HG03442 (cell line): ENCODE measurements at regions not wholly inside any gene's neighbourhood (a gene's known extent, or its start where the extent isn't known, plus 50 kb on each side); places are given as distances from the start of the nearest gene placed in this dataset.
"Not testable (repeated sequence)": the region's sequence is repeated elsewhere in the genome, so short reads cannot be mapped to it uniquely, and the experiment has no call there.

Source experiments
- ATAC-seq: cut with Tn5 transposase; IDR thresholded peaks from one replicate; pipeline ENCODE4 v1.9.1; 2021; ENCODE audit warnings: mild to moderate bottlenecking, moderate library complexity; ENCODE audit not compliant: unreplicated experiment

GRCh38 chr22:23397613-23398567 lies 182.2 kb downstream of the IGLL1 start:
- ATAC-seq = no peak

GRCh38 chr22:23397008-23397612 lies 183.0 kb downstream of the IGLL1 start:
- no peak for ATAC-seq

- ATAC-seq = no peak
These were observed 183.6 kb downstream of the IGLL1 start for GRCh38 chr22:23396362-23397007.

GRCh38 chr22:23395530-23396361 lies 184.3 kb downstream of the IGLL1 start:
- no peak for ATAC-seq

- ATAC-seq = no peak
These were observed 185.4 kb downstream of the IGLL1 start for GRCh38 chr22:23394525-23395326.

- no peak for ATAC-seq
These were observed 186.3 kb downstream of the IGLL1 start for GRCh38 chr22:23393721-23394320.

GRCh38 chr22:23393199-23393598 lies 186.9 kb downstream of the IGLL1 start:
- not testable (repeated sequence) for ATAC-seq

- ATAC-seq = no peak
These were observed 187.5 kb downstream of the IGLL1 start for GRCh38 chr22:23392420-23393121.

- ATAC-seq = no peak
These were observed 189.1 kb downstream of the IGLL1 start for GRCh38 chr22:23391022-23391421.

- no peak for ATAC-seq
These were observed 190.6 kb downstream of the IGLL1 start for GRCh38 chr22:23389271-23390071.

- no peak for ATAC-seq
These were observed 191.6 kb downstream of the IGLL1 start for GRCh38 chr22:23388517-23388890.

GRCh38 chr22:23387827-23388516 lies 192.1 kb downstream of the IGLL1 start:
- ATAC-seq = no peak

GRCh38 chr22:23386822-23387580 lies 193.1 kb downstream of the IGLL1 start:
- no peak for ATAC-seq

- ATAC-seq = no peak
These were observed 194.1 kb downstream of the IGLL1 start for GRCh38 chr22:23385678-23386631.

GRCh38 chr22:23384923-23385677 lies 195.0 kb downstream of the IGLL1 start:
- ATAC-seq = no peak
